Ovary (tissue), 7 donors: ENCODE measurements at regions not wholly inside any gene's neighbourhood (a gene's known extent, or its start where the extent isn't known, plus 50 kb on each side); places are given as distances from the start of the nearest gene placed in this dataset.

Experiments used
- DNase-seq, 5 donors: peaks; one replicate each; pipeline ENCODE4 v3.0.0-alpha.2; 2019 to 2020
- H3K27ac ChIP-seq, 2 donors: fragments of 200-600 bp; one replicate each; pipeline versions ENCODE4 v1.5.1 to v1.8.0; 2019 to 2022
- H3K27me3 ChIP-seq: fragments of 200-600 bp; one replicate; pipeline ENCODE4 v1.8.0; 2022
- H3K36me3 ChIP-seq: fragments of 200-600 bp; sonication (generic); one replicate; pipeline ENCODE4 v1.5.1; 2019
- H3K4me1 ChIP-seq: one replicate; pipeline ENCODE4 v1.8.1; 2013; ENCODE audit warnings: mild to moderate bottlenecking, moderate library complexity; ENCODE audit not compliant: insufficient read depth
- H3K4me3 ChIP-seq: fragments of 200-600 bp; sonication (generic); one replicate; pipeline ENCODE4 v1.5.1; 2017
- H3K9me3 ChIP-seq, 2 donors: fragments of 200-600 bp in 1 of 2; sonication (generic) in 1 of 2; one replicate each; pipeline versions ENCODE4 v1.5.1 to v1.8.1; 2013 to 2019; ENCODE audit warnings: mild to moderate bottlenecking in 1 of 2, moderate library complexity in 1 of 2
- EP300 ChIP-seq: sonication (generic); formaldehyde crosslinking; IDR thresholded peaks from one replicate; pipeline ENCODE4 v1.6.1; 2017; ENCODE audit warnings: antibody characterized with exemption
- POLR2A ChIP-seq: fragments of 450-650 bp; IDR thresholded peaks from one replicate; pipeline ENCODE4 v1.6.1; 2017; ENCODE audit warnings: antibody characterized with exemption, mild to moderate bottlenecking, moderate library complexity
- WGBS, 3 donors: extraction: QIAGEN DNeasy Blood & Tissue Kit in 1 of 3; methylation state at CpG; one replicate each; pipeline versions ENCODE4 v1.1.5 to v1.1.7; 2013 to 2017; 5-methylcytosine and 5-hydroxymethylcytosine counted together
- intact Hi-C, 4 donors: fragments of 100-400 bp; cut with DNase I; formaldehyde crosslinking; loops; one replicate each; pipeline versions ENCODE4 v1.11.0 to v1.15.1; 2022 to 2023
- TF ChIP-seq, protein P1 (sequence below), 3 donors: fragments of 450-650 bp in 2 of 3; fragments of 200-600 bp in 1 of 3; IDR thresholded peaks; one replicate each; pipeline versions ENCODE4 v1.5.1 to v1.8.0; 2016 to 2022; ENCODE audit warnings: antibody characterized with exemption in 3 of 3, mild to moderate bottlenecking in 1 of 3
- donor health status: DM: no; HTN: no; CAD: no; lungs with moderate emphysema.
- donor health status: DM: no; HTN: no; CAD: no.
- donor health status: Bipolar disorder and iron deficiency.
- donor health status: DM: no; HTN: no; CAD: no.
- donor health status: DM: yes; HTN: yes; CAD: no.

DNA sequence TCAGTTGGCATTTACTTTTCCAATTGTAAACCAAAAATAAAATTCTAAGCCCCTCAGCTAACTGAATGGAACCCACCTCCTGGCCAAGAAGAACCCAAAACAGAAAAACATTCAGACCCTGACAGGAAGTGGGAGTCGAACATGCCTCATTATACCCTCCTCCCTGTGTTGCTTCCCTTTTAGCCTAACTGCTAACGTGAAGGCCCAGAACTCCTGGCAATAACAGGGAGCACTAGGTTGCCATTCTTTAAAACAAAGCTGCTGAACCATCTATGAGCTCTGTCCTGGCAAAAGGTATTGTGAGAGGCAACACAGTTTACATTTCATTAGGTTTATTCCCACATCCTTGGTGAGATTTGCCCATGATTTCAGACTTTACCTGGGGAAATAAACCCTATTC is 481.4 kb downstream of the CHSY3 start:
- no peaks in the 10 kb centered on the region for H3K9me3 ChIP-seq
- TF ChIP-seq EP300 (no peak), POLR2A (no peak)
- TF ChIP-seq, protein P1, sequence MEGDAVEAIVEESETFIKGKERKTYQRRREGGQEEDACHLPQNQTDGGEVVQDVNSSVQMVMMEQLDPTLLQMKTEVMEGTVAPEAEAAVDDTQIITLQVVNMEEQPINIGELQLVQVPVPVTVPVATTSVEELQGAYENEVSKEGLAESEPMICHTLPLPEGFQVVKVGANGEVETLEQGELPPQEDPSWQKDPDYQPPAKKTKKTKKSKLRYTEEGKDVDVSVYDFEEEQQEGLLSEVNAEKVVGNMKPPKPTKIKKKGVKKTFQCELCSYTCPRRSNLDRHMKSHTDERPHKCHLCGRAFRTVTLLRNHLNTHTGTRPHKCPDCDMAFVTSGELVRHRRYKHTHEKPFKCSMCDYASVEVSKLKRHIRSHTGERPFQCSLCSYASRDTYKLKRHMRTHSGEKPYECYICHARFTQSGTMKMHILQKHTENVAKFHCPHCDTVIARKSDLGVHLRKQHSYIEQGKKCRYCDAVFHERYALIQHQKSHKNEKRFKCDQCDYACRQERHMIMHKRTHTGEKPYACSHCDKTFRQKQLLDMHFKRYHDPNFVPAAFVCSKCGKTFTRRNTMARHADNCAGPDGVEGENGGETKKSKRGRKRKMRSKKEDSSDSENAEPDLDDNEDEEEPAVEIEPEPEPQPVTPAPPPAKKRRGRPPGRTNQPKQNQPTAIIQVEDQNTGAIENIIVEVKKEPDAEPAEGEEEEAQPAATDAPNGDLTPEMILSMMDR (IDR thresholded peaks at IDR 0.05): no peak
- intact Hi-C loops: no loop called here
- H3K36me3 ChIP-seq: no peaks in the 10 kb centered on the region
- H3K27me3 ChIP-seq: no peaks in the 10 kb centered on the region
- no peak overlapping the region for H3K4me3 ChIP-seq
- H3K4me1 ChIP-seq: no peaks in the 10 kb centered on the region
- WGBS, 3 donors: 32 to 39% (median 34%) methylated on average over 2 of the region's 2 CpGs
- H3K27ac ChIP-seq: no peak overlapping the region
- no peak for DNase-seq

DNA sequence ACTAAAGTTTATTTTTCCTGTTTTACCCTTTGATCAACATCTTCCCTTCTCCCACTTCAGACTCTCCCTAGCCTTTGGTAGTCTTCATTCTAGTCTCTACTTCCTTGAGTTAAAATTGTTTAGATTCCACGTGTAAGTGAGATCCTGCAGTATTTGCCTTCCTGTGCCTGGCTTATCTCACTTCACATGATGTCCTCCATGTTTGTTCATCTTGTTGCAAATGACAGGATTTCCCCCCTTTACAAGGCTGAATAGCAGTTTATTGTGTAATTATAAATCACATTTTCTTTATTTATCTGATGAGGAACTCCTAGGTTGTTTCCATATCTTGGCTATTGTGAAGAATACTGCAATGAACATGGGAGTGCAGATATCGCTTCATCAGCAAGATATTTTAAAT is 461.7 kb downstream of the CHSY3 start:
- DNase-seq: no peak
- WGBS, 3 donors: 52 to 60% (median 54%) methylated on average over 2 of the region's 2 CpGs
- TF ChIP-seq, protein P1 (IDR thresholded peaks at IDR 0.05): no peak
- TF ChIP-seq POLR2A (no peak), EP300 (no peak)
- Histone ChIP-seq H3K36me3 (no peaks in the 10 kb centered on the region), H3K4me3 (no peak overlapping the region), H3K27me3 (no peaks in the 10 kb centered on the region), H3K27ac (no peak overlapping the region), H3K4me1 (no peaks in the 10 kb centered on the region), H3K9me3 (no peaks in the 10 kb centered on the region)
- intact Hi-C loops: no loop called here

DNA sequence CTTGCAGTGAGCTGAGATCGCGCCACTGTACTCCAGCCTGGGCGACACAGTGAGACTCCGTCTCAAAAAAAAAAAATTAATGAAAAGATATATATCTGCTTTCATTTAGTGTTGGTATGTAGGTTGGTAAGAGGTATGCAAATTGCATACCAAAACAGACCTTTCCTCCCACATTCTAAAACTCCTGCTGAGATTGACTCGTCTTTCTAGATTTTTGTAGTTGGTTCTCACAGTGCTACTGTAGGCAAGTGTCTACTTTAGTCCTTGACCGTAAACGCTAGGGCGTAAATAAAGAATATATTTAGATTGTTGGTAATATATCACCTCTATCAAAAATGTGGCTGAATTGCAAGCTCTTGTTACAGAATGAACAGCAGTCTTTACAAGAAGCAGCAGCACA is 445.9 kb downstream of the CHSY3 start:
- 81 to 89% (median 84%) methylated on average over 8 of the region's 8 CpGs for WGBS, 3 donors
- intact Hi-C loops: no loop called here
- Histone ChIP-seq H3K4me1 (no peaks in the 10 kb centered on the region), H3K36me3 (no peaks in the 10 kb centered on the region), H3K4me3 (no peak overlapping the region), H3K27me3 (no peaks in the 10 kb centered on the region), H3K27ac (no peak overlapping the region), H3K9me3 (no peaks in the 10 kb centered on the region)
- TF ChIP-seq EP300: no peak
- no peak for TF ChIP-seq POLR2A
- TF ChIP-seq, protein P1 (IDR thresholded peaks at IDR 0.05): no peak
- no peak for DNase-seq

DNA sequence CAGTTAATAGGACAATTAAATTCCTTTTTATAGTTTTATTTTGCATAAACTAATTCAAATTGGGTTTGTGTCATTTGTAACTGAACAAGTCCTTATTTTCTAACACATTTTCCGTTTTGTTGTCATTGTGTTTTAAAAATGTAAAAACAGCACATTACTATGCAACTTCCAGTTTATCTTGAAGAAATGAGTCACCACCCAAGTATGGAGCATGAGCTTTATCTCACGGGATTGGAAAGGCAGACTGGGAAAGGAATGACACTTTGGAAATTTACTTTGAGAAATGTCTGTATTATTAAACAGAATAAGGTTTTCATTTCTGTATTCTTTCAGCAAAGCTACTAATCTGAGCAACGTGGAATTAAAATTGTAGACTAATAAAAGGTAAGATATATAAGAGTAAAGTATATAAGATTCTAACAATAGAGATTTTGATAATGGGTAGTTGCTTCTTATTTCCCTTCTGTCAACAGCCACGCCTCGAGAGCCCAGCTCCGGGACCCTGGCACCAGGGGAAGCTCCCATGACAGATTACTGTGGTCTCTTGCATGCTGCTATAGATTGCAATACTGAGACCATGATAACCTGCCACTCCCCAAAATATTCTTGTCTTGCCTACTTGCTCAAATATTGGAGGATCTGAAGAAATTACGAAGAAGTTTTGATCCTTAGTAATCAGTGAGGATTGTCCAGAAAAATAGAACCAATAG is 433.1 kb downstream of the CHSY3 start:
- intact Hi-C loops: no loop called here
- Histone ChIP-seq H3K9me3 (no peaks in the 10 kb centered on the region), H3K4me3 (no peak overlapping the region), H3K36me3 (no peaks in the 10 kb centered on the region), H3K27me3 (no peaks in the 10 kb centered on the region), H3K4me1 (no peaks in the 10 kb centered on the region), H3K27ac (no peak overlapping the region)
- DNase-seq: no peak
- WGBS, 3 donors: 43 to 52% (median 44%) methylated on average over 7 of the region's 7 CpGs
- no peak for TF ChIP-seq POLR2A

DNA sequence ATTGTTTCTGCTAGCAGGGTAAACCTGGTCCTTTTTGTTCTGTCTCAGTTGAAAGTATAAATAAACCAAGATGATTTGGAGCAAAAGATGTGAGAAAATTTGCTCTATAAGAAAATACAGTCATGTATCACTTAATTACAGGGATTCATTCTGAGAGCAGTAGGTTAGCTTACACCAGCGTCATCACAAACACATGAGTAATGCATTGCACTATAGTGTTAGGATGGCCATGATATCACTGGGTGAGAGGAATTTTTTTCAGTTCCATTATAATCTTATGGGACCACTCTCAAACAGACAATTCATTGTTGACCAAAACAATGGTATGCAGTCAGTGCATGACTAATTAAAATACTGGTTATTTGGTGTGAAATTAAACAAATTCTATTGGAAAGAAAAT is 430.9 kb downstream of the CHSY3 start:
- H3K27me3 ChIP-seq: no peaks in the 10 kb centered on the region
- no peaks in the 10 kb centered on the region for H3K9me3 ChIP-seq
- no peak overlapping the region for H3K27ac ChIP-seq
- no peak overlapping the region for H3K4me3 ChIP-seq
- intact Hi-C loops: no loop called here
- no peaks in the 10 kb centered on the region for H3K4me1 ChIP-seq
- 78 to 89% (median 88%) methylated on average over 1 of the region's 1 CpG for WGBS, 3 donors
- no peaks in the 10 kb centered on the region for H3K36me3 ChIP-seq
- TF ChIP-seq POLR2A (no peak), EP300 (no peak)
- TF ChIP-seq, protein P1 (IDR thresholded peaks at IDR 0.05): no peak
- no peak for DNase-seq
